ENCODE measurements at regions not wholly inside any gene's neighbourhood (a gene's known extent, or its start where the extent isn't known, plus 50 kb on each side); places are given as distances from the start of the nearest gene placed in this dataset.

DNA sequence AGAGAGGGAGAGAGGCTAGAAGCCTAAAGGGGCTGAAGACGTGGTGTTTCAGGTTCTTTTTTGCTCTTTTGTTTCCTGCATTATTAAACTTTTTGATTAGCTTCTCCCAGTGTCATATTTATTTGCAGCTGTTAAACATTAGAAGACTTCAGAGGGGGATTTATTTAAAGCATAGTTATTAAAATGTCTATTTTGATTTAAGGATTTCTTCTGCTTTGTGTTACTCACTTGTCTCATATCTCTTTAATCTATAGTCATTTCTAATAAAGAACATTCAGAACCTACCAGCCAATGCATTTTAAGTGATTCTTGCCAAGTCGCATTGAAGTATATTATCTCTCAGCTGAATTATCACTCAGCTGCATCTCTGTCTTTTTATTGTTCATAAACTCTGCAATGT, 152.0 kb upstream of the DYRK2 start:
- no peaks in the 10 kb centered on the region for H3K9me3 ChIP-seq (ENCODE audit: low read depth)
- no peak overlapping the region for H3K27ac ChIP-seq
- H3K9me3 Mint-ChIP-seq: peaks cover 19% of the 10 kb centered on the region
- H3K36me3 Mint-ChIP-seq: no peaks in the 10 kb centered on the region
- H4K20me1 ChIP-seq (ENCODE audit: low read depth): no peaks in the 10 kb centered on the region
- TF ChIP-seq, protein P1, sequence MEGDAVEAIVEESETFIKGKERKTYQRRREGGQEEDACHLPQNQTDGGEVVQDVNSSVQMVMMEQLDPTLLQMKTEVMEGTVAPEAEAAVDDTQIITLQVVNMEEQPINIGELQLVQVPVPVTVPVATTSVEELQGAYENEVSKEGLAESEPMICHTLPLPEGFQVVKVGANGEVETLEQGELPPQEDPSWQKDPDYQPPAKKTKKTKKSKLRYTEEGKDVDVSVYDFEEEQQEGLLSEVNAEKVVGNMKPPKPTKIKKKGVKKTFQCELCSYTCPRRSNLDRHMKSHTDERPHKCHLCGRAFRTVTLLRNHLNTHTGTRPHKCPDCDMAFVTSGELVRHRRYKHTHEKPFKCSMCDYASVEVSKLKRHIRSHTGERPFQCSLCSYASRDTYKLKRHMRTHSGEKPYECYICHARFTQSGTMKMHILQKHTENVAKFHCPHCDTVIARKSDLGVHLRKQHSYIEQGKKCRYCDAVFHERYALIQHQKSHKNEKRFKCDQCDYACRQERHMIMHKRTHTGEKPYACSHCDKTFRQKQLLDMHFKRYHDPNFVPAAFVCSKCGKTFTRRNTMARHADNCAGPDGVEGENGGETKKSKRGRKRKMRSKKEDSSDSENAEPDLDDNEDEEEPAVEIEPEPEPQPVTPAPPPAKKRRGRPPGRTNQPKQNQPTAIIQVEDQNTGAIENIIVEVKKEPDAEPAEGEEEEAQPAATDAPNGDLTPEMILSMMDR (IDR thresholded peaks at IDR 0.05): no peak
- TF ChIP-seq EZH2phosphoT487 (IDR thresholded peaks at IDR 0.05): no peak
- TF ChIP-seq EZH2 (IDR thresholded peaks at IDR 0.05): no peak
- no peaks in the 10 kb centered on the region for H3K36me3 ChIP-seq
- no peak overlapping the region for H3K4me2 ChIP-seq
- H3K79me2 ChIP-seq (ENCODE audit: low read depth): no peaks in the 10 kb centered on the region
- H3K4me3 ChIP-seq: no peak overlapping the region
- no peak for DNase-seq (ENCODE audit: low spot score)
- H3F3A ChIP-seq (ENCODE audit: low read depth): no peaks in the 10 kb centered on the region
- no peaks in the 10 kb centered on the region for H3K4me1 ChIP-seq
- no peaks in the 10 kb centered on the region for H3K4me1 Mint-ChIP-seq
- no peak overlapping the region for H2AFZ ChIP-seq (replicated peaks)
- peaks cover 5% of the 10 kb centered on the region for H3K27me3 Mint-ChIP-seq (ENCODE audit: insufficient read depth, low read depth)
- H3K4me3 Mint-ChIP-seq: no peak overlapping the region
- H3K27me3 ChIP-seq: no peaks in the 10 kb centered on the region
- H3K27ac Mint-ChIP-seq: no peak overlapping the region
- no peak overlapping the region for H3K9ac ChIP-seq

DNA sequence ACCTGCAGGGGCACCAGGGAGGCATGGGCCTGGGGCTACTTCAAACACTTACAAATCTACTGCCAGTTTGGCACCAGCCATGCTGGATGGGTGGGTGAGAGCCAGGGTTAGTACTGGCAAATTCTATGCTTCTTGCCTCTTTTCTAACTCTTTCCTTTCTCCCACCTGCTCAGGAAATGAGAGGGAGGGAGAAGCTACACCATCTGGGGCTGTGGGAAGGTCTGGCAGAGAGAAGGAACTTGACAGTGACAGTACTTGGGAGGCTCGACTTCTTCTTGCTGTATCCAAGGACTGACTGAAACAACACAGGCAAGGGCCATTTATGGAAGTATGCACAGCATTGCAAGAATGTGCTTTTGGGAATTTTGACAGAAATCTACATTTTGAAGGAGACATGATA, 149.6 kb upstream of the DYRK2 start:
- no peak for DNase-seq (ENCODE audit: low spot score)
- H3K79me2 ChIP-seq (ENCODE audit: low read depth): no peaks in the 10 kb centered on the region
- H3K36me3 ChIP-seq: no peaks in the 10 kb centered on the region
- H4K20me1 ChIP-seq (ENCODE audit: low read depth): no peaks in the 10 kb centered on the region
- TF ChIP-seq EZH2phosphoT487 (IDR thresholded peaks at IDR 0.05): no peak
- H3K27ac ChIP-seq: no peak overlapping the region
- H3F3A ChIP-seq (ENCODE audit: low read depth): no peaks in the 10 kb centered on the region
- H3K27me3 Mint-ChIP-seq (ENCODE audit: insufficient read depth, low read depth): peaks cover 3% of the 10 kb centered on the region
- H3K27ac Mint-ChIP-seq: no peak overlapping the region
- no peaks in the 10 kb centered on the region for H3K4me1 Mint-ChIP-seq
- H3K4me3 ChIP-seq: no peak overlapping the region
- H3K9me3 ChIP-seq (ENCODE audit: low read depth): no peaks in the 10 kb centered on the region
- H3K36me3 Mint-ChIP-seq: no peaks in the 10 kb centered on the region
- no peak overlapping the region for H3K4me3 Mint-ChIP-seq
- no peaks in the 10 kb centered on the region for H3K27me3 ChIP-seq
- no peak overlapping the region for H3K4me2 ChIP-seq
- no peaks in the 10 kb centered on the region for H3K9me3 Mint-ChIP-seq
- no peaks in the 10 kb centered on the region for H3K4me1 ChIP-seq
- no peak overlapping the region for H2AFZ ChIP-seq (replicated peaks)
- H3K9ac ChIP-seq: no peak overlapping the region

DNA sequence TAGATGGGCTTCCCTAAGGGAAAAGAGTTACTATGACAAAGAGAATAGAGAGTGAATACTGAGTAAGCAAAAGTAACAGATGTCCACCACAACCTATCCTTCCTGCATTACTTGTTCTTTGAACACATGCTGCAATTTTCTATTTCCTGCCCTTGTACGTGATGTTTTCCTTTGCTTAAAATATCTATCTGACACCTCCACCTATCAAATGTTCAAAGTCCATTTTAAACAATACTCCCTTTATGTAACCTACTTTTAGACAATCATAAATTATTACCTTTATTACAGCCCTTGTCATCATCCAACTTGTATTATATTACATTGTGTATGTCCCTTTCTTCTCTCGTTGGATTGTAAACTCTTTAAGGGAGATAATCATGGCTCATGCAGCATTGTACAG, 147.2 kb upstream of the DYRK2 start:
- H3K27ac ChIP-seq: no peak overlapping the region
- H3K27me3 Mint-ChIP-seq (ENCODE audit: insufficient read depth, low read depth): no peaks in the 10 kb centered on the region
- no peak overlapping the region for H2AFZ ChIP-seq (replicated peaks)
- no peaks in the 10 kb centered on the region for H3F3A ChIP-seq (ENCODE audit: low read depth)
- H3K27ac Mint-ChIP-seq: no peak overlapping the region
- DNase-seq (ENCODE audit: low spot score): no peak
- H3K79me2 ChIP-seq (ENCODE audit: low read depth): no peaks in the 10 kb centered on the region
- H4K20me1 ChIP-seq (ENCODE audit: low read depth): no peaks in the 10 kb centered on the region
- H3K9ac ChIP-seq: no peak overlapping the region
- H3K4me3 ChIP-seq: no peak overlapping the region
- TF ChIP-seq EZH2phosphoT487 (IDR thresholded peaks at IDR 0.05) (no peak), EZH2 (IDR thresholded peaks at IDR 0.05) (no peak)
- TF ChIP-seq, protein P1 (IDR thresholded peaks at IDR 0.05): no peak
- H3K36me3 Mint-ChIP-seq: no peaks in the 10 kb centered on the region
- H3K9me3 Mint-ChIP-seq: no peaks in the 10 kb centered on the region
- no peaks in the 10 kb centered on the region for H3K36me3 ChIP-seq
- no peaks in the 10 kb centered on the region for H3K27me3 ChIP-seq
- no peak overlapping the region for H3K4me3 Mint-ChIP-seq
- H3K9me3 ChIP-seq (ENCODE audit: low read depth): no peaks in the 10 kb centered on the region
- H3K4me1 Mint-ChIP-seq: peaks cover 1% of the 10 kb centered on the region
- no peak overlapping the region for H3K4me2 ChIP-seq
- peaks cover 4% of the 10 kb centered on the region for H3K4me1 ChIP-seq

DNA sequence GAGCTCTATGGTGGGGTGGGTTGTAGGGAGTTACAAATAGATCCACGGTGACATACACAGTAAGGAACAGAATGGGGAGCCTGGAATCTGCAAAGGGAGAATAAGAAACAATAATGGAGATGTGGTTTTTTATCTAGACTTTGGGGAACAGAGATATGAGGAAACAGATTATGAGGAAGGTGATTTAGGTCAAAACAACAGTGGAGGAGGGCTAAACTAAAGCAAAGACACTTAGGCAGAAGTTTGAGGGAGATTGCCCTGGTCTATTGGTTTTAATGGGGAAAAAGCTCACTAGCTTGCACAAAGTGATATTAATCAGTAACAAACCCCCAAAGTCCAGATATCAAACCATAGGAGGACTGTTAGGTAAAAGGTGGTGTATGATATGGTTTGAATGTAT, 144.5 kb upstream of the DYRK2 start:
- Histone ChIP-seq H3K4me3 (no peak overlapping the region), H3K27ac (no peak overlapping the region), H4K20me1 (ENCODE audit: low read depth) (no peaks in the 10 kb centered on the region), H3F3A (ENCODE audit: low read depth) (no peaks in the 10 kb centered on the region), H3K27me3 (no peaks in the 10 kb centered on the region), H3K9ac (no peak overlapping the region), H2AFZ (replicated peaks) (no peak overlapping the region), H3K79me2 (ENCODE audit: low read depth) (no peaks in the 10 kb centered on the region), H3K36me3 (no peaks in the 10 kb centered on the region), H3K4me1 (peaks cover 12% of the 10 kb centered on the region), H3K4me2 (no peak overlapping the region), H3K9me3 (ENCODE audit: low read depth) (no peaks in the 10 kb centered on the region)
- Mint-ChIP-seq H3K36me3 (no peaks in the 10 kb centered on the region), H3K27me3 (ENCODE audit: insufficient read depth, low read depth) (no peaks in the 10 kb centered on the region), H3K27ac (no peak overlapping the region), H3K4me1 (peaks cover 12% of the 10 kb centered on the region), H3K4me3 (no peak overlapping the region), H3K9me3 (no peaks in the 10 kb centered on the region)
- TF ChIP-seq, protein P1 (IDR thresholded peaks at IDR 0.05): no peak
- TF ChIP-seq EZH2phosphoT487 (IDR thresholded peaks at IDR 0.05): no peak
- TF ChIP-seq EZH2 (IDR thresholded peaks at IDR 0.05): no peak
- no peak for DNase-seq (ENCODE audit: low spot score)
